HEK293 (cell line): ENCODE measurements at regions not wholly inside any gene's neighbourhood (a gene's known extent, or its start where the extent isn't known, plus 50 kb on each side); places are given as distances from the start of the nearest gene placed in this dataset.

Source experiments
- CTCF ChIA-PET: fragments of 350-600 bp; formaldehyde crosslinking; extraction: SDS; loops from one replicate; lab custom pipeline; 2021; ENCODE audit warnings: antibody characterized with exemption; lab: Yijun Ruan, JAX
- POLR2A ChIA-PET: fragments of 300-600 bp; formaldehyde crosslinking; extraction: SDS; loops from one replicate; lab custom pipeline; 2020; ENCODE audit warnings: antibody characterized with exemption, inconsistent platforms; lab: Yijun Ruan, JAX
- H3K27ac ChIP-seq: fragments of 200-500 bp; sonication (Bioruptor generic); 2 replicates; pipeline ENCODE4 v1.5.1; 2014; ENCODE audit warnings: low read depth, low read length, control low read depth, inconsistent platforms; ENCODE audit errors: extremely low read depth
- H3K36me3 ChIP-seq, 2 experiments: fragments of 200-500 bp in 1 of 2; sonication (Bioruptor generic) in 1 of 2; 1 replicate in 1 of 2; 2 replicates in 1 of 2; pipeline ENCODE4 v1.5.1; 2014 to 2017; ENCODE audit warnings: inconsistent platforms in 2 of 2, low read length in 2 of 2; ENCODE audit not compliant: control insufficient read depth in 2 of 2, insufficient read depth in 1 of 2
- H3K4me1 ChIP-seq: fragments of 200-500 bp; sonication (Bioruptor generic); 2 replicates; pipeline ENCODE4 v1.5.1; 2014; ENCODE audit warnings: mild to moderate bottlenecking, low read length, inconsistent platforms; ENCODE audit not compliant: control insufficient read depth, insufficient read depth
- H3K4me3 ChIP-seq: 2 replicates; pipeline ENCODE4 v1.5.1; 2011; ENCODE audit warnings: low read depth, mild to moderate bottlenecking, control low read depth, low read length, moderate library complexity
- H3K9me3 ChIP-seq: fragments of 200-500 bp; sonication (Bioruptor generic); 2 replicates; pipeline ENCODE4 v1.5.1; 2014; ENCODE audit warnings: low read depth, low read length, inconsistent platforms; ENCODE audit not compliant: control insufficient read depth, insufficient read depth
- ATF2 ChIP-seq: fragments of 450-650 bp; formaldehyde crosslinking; IDR thresholded peaks from 2 replicates; pipeline ENCODE4 v1.5.1; 2016; ENCODE audit warnings: missing biosample characterization, missing genetic modification characterization, low read depth
- CTCF ChIP-seq: fragments of 450-650 bp; formaldehyde crosslinking; IDR thresholded peaks from 2 replicates; pipeline ENCODE4 v1.5.1; 2016; ENCODE audit warnings: missing biosample characterization, missing genetic modification characterization
- GFI1B ChIP-seq: fragments of 450-650 bp; formaldehyde crosslinking; IDR thresholded peaks from 2 replicates; pipeline ENCODE4 v1.5.1; 2016; ENCODE audit warnings: missing biosample characterization, missing genetic modification characterization
- HOXC10 ChIP-seq: sonication (generic); formaldehyde crosslinking; IDR thresholded peaks from 2 replicates; pipeline ENCODE4 v1.8.1; 2023; ENCODE audit warnings: mild to moderate bottlenecking, missing genetic modification reagents
- HOXD13 ChIP-seq: sonication (generic); formaldehyde crosslinking; IDR thresholded peaks from 2 replicates; pipeline ENCODE4 v1.8.0; 2022; ENCODE audit warnings: missing genetic modification reagents, borderline replicate concordance
- KLF9 ChIP-seq: fragments of 450-650 bp; formaldehyde crosslinking; IDR thresholded peaks from 2 replicates; pipeline ENCODE4 v1.5.1; 2016; ENCODE audit warnings: missing biosample characterization, missing genetic modification characterization, low read depth
- MEIS1 ChIP-seq: sonication (generic); formaldehyde crosslinking; IDR thresholded peaks from 2 replicates; pipeline ENCODE4 v1.8.1; 2022; ENCODE audit warnings: missing genetic modification reagents, mild to moderate bottlenecking, borderline replicate concordance
- REPIN1 ChIP-seq: fragments of 450-650 bp; formaldehyde crosslinking; IDR thresholded peaks from 2 replicates; pipeline ENCODE4 v1.5.1; 2017; ENCODE audit warnings: missing biosample characterization, missing genetic modification characterization, low read depth
- SCRT1 ChIP-seq: fragments of 450-650 bp; formaldehyde crosslinking; IDR thresholded peaks from 2 replicates; pipeline ENCODE4 v1.5.1; 2016; ENCODE audit warnings: missing biosample characterization, missing genetic modification characterization, borderline replicate concordance
- ZBTB1 ChIP-seq: fragments of 450-650 bp; formaldehyde crosslinking; IDR thresholded peaks from 2 replicates; pipeline ENCODE4 v1.5.1; 2016; ENCODE audit warnings: missing biosample characterization, missing genetic modification characterization
- ZBTB8A ChIP-seq: fragments of 450-650 bp; formaldehyde crosslinking; IDR thresholded peaks from 2 replicates; pipeline ENCODE4 v1.5.1; 2016; ENCODE audit warnings: missing biosample characterization, missing genetic modification characterization
- ZFHX2 ChIP-seq: fragments of 450-650 bp; formaldehyde crosslinking; conservative IDR thresholded peaks from 2 replicates; pipeline ENCODE4 v1.5.1; 2016; ENCODE audit warnings: missing biosample characterization, missing genetic modification characterization
- ZFP37 ChIP-seq: fragments of 450-650 bp; formaldehyde crosslinking; IDR thresholded peaks from 2 replicates; pipeline ENCODE4 v1.5.1; 2016; ENCODE audit warnings: missing biosample characterization, missing genetic modification characterization
- ZNF10 ChIP-seq: fragments of 450-650 bp; formaldehyde crosslinking; IDR thresholded peaks from 2 replicates; pipeline ENCODE4 v1.5.1; 2017; ENCODE audit warnings: missing biosample characterization, missing genetic modification characterization
- ZNF169 ChIP-seq: fragments of 450-650 bp; formaldehyde crosslinking; IDR thresholded peaks from 2 replicates; pipeline ENCODE4 v1.5.1; 2016; ENCODE audit warnings: missing biosample characterization, missing genetic modification characterization
- ZNF18 ChIP-seq: fragments of 450-650 bp; formaldehyde crosslinking; IDR thresholded peaks from 2 replicates; pipeline ENCODE4 v1.5.1; 2016; ENCODE audit warnings: missing biosample characterization, missing genetic modification characterization
- ZNF184 ChIP-seq: fragments of 450-650 bp; IDR thresholded peaks from 2 replicates; pipeline ENCODE4 v1.5.1; 2018; ENCODE audit warnings: missing biosample characterization, mild to moderate bottlenecking, missing genetic modification characterization
- ZNF2 ChIP-seq: fragments of 450-650 bp; formaldehyde crosslinking; IDR thresholded peaks from 2 replicates; pipeline ENCODE4 v1.5.1; 2016; ENCODE audit warnings: missing biosample characterization, missing genetic modification characterization
- ZNF341 ChIP-seq: fragments of 450-650 bp; formaldehyde crosslinking; IDR thresholded peaks from 2 replicates; pipeline ENCODE4; 2016; ENCODE audit warnings: low read depth, missing biosample characterization, missing genetic modification characterization
- ZNF362 ChIP-seq: fragments of 450-650 bp; formaldehyde crosslinking; IDR thresholded peaks from 2 replicates; pipeline ENCODE4 v1.5.1; 2016; ENCODE audit warnings: missing biosample characterization, missing genetic modification characterization
- ZNF366 ChIP-seq: fragments of 450-650 bp; formaldehyde crosslinking; conservative IDR thresholded peaks from 2 replicates; pipeline ENCODE4 v1.5.1; 2016; ENCODE audit warnings: missing biosample characterization, missing genetic modification characterization
- ZNF600 ChIP-seq: fragments of 450-650 bp; formaldehyde crosslinking; IDR thresholded peaks from 2 replicates; pipeline ENCODE4 v1.5.1; 2016; ENCODE audit warnings: missing biosample characterization, missing genetic modification characterization
- ZNF623 ChIP-seq: fragments of 450-650 bp; formaldehyde crosslinking; IDR thresholded peaks from 2 replicates; pipeline ENCODE4 v1.5.1; 2016; ENCODE audit warnings: missing biosample characterization, missing genetic modification characterization
- ZNF654 ChIP-seq: fragments of 450-650 bp; formaldehyde crosslinking; IDR thresholded peaks from 2 replicates; pipeline ENCODE4 v1.5.1; 2016; ENCODE audit warnings: low read depth, missing biosample characterization, missing genetic modification characterization
- ZNF658 ChIP-seq: fragments of 450-650 bp; formaldehyde crosslinking; IDR thresholded peaks from 2 replicates; pipeline ENCODE4; 2016; ENCODE audit warnings: missing biosample characterization, missing genetic modification characterization
- ZNF670 ChIP-seq: fragments of 450-650 bp; formaldehyde crosslinking; IDR thresholded peaks from 2 replicates; pipeline ENCODE4 v1.5.1; 2016; ENCODE audit warnings: missing biosample characterization, missing genetic modification characterization, low read depth
- ZNF76 ChIP-seq: fragments of 450-650 bp; formaldehyde crosslinking; IDR thresholded peaks from 2 replicates; pipeline ENCODE4; 2016; ENCODE audit warnings: low read depth, missing biosample characterization, missing genetic modification characterization, borderline replicate concordance
- ZNF837 ChIP-seq: fragments of 450-650 bp; formaldehyde crosslinking; IDR thresholded peaks from 2 replicates; pipeline ENCODE4 v1.5.1; 2016; ENCODE audit warnings: missing biosample characterization, missing genetic modification characterization
- ZSCAN30 ChIP-seq: fragments of 450-650 bp; IDR thresholded peaks from 2 replicates; pipeline ENCODE4 v1.5.1; 2018; ENCODE audit warnings: missing biosample characterization, mild to moderate bottlenecking, missing genetic modification characterization, moderate library complexity

- Histone ChIP-seq H3K27ac (no peak overlapping the region), H3K4me1 (no peaks in the 10 kb centered on the region; the same call in 1 of the 2 replicates)
Measured at GRCh38 chr2:64329848-64330247, 124.1 kb upstream of the LGALSL start.

GRCh38 chr2:64330281-64331113, 123.5 kb upstream of the LGALSL start:
- ChIA-PET CTCF (interaction anchor here (0.6 to 7.3 kb wide), 68 partner anchors 10 to 1023 kb away, joined by 3 to 155 read pairs (median 5); no protein-coding TSS in a partner anchor), POLR2A (interaction anchor here (1.1 to 1.4 kb wide), 4 partner anchors 33 to 194 kb away, joined by 3 to 5 read pairs (median 4); partner anchors contain the start of genes AFTPH and LGALSL)
- Histone ChIP-seq H3K4me3 (no peak overlapping the region), H3K36me3 (no peaks in the 10 kb centered on the region), H3K9me3 (no peaks in the 10 kb centered on the region), H3K4me1 (no peaks in the 10 kb centered on the region; the same call in 1 of the 2 replicates)
- 0 out of 2 replicates have a peak, but pooled peaks have one; percentile 19 for TF ChIP-seq ZNF362
- no peak for TF ChIP-seq ZNF600
- TF ChIP-seq ZNF366 (tag by site-specific recombination), result 0 out of 2 replicates have a peak, but pooled peaks have one; percentile 23
- TF ChIP-seq HOXD13 (CRISPR knock-in tag), result no peak
- TF ChIP-seq ZBTB1 (tag by site-specific recombination), result no peak
- TF ChIP-seq ZNF654 (tag by site-specific recombination), result peak; percentile 87
- peak; percentile 65 for TF ChIP-seq CTCF (tag by site-specific recombination)
- TF ChIP-seq HOXC10 (CRISPR knock-in tag), result no peak
- no peak for TF ChIP-seq ZNF2 (tag by site-specific recombination)
- TF ChIP-seq ZNF10, result no peak
- no peak for TF ChIP-seq ZNF623 (tag by site-specific recombination)
- no peak for TF ChIP-seq ZBTB8A (tag by site-specific recombination)
- TF ChIP-seq, all 188 proteins: peak for 4
- no peak overlapping the region for H3K27ac ChIP-seq

More at GRCh38 chr2:64329848-64330247, 124.1 kb upstream of the LGALSL start:
- no peak overlapping the region for H3K4me3 ChIP-seq
- H3K36me3 ChIP-seq, result no peaks in the 10 kb centered on the region
- ChIA-PET CTCF (interaction anchor here (0.6 to 7.3 kb wide), 24 partner anchors 11 to 585 kb away, joined by 3 to 155 read pairs (median 10); no protein-coding TSS in a partner anchor), POLR2A (interaction anchor here (1.4 kb wide), 1 partner anchor 158 kb away, joined by 4 read pairs; no protein-coding TSS in a partner anchor)
- TF ChIP-seq ZFP37 (no peak), ZNF341 (tag by site-specific recombination) (no peak), GFI1B (tag by site-specific recombination) (no peak), ZNF18 (tag by site-specific recombination) (no peak), MEIS1 (no peak), ZNF658 (tag by site-specific recombination) (no peak), REPIN1 (tag by site-specific recombination) (no peak), ZNF837 (no peak), KLF9 (tag by site-specific recombination) (no peak), ZNF184 (tag by site-specific recombination) (no peak), ZSCAN30 (no peak), SCRT1 (tag by site-specific recombination) (no peak), ZNF169 (tag by site-specific recombination) (no peak), ATF2 (tag by site-specific recombination) (no peak), ZNF623 (tag by site-specific recombination) (no peak), ZNF76 (no peak), ZNF2 (tag by site-specific recombination) (no peak), ZNF670 (tag by site-specific recombination) (no peak), ZFHX2 (no peak)
- H3K9me3 ChIP-seq, result no peaks in the 10 kb centered on the region
